MCF 10A (cell line): ENCODE measurements at regions not wholly inside any gene's neighbourhood (a gene's known extent, or its start where the extent isn't known, plus 50 kb on each side); places are given as distances from the start of the nearest gene placed in this dataset.

ENCODE experiments used
- BruUV-seq: library from RNA; stranded (reverse); fragments of 400-500 nt; replicated peaks from 2 replicates; lab custom pipeline; 2021; lab: Mats Ljungman, UMichigan
- CTCF ChIA-PET: fragments of 300-600 bp; sonication (Branson Sonifier 250); formaldehyde crosslinking; extraction: SDS; loops from one replicate; lab custom pipeline; 2021; ENCODE audit warnings: antibody characterized with exemption, inconsistent platforms; lab: Yijun Ruan, JAX
- POLR2A ChIA-PET: fragments of 300-600, 350-650 bp; sonication (Branson Sonifier 250); formaldehyde crosslinking; extraction: SDS; loops from one replicate; lab custom pipeline; 2020; ENCODE audit warnings: antibody characterized with exemption, inconsistent platforms; lab: Yijun Ruan, JAX
- DNase-seq: peaks from one replicate; pipeline ENCODE4 v3.0.0-alpha.2; 2018; ENCODE audit not compliant: unreplicated experiment
- H3K27ac Mint-ChIP-seq: one replicate; pipeline ENCODE4 v1.8.0; 2022; ENCODE audit warnings: mild to moderate bottlenecking, low read depth, mixed read lengths; ENCODE audit not compliant: unreplicated experiment
- H3K27me3 Mint-ChIP-seq: one replicate; pipeline ENCODE4 v1.8.0; 2022; ENCODE audit warnings: mixed read lengths; ENCODE audit not compliant: insufficient read depth, unreplicated experiment
- H3K36me3 Mint-ChIP-seq: one replicate; pipeline ENCODE4 v1.8.0; 2022; ENCODE audit warnings: mild to moderate bottlenecking, moderate library complexity, mixed read lengths; ENCODE audit not compliant: insufficient read depth, unreplicated experiment
- H3K4me1 Mint-ChIP-seq: one replicate; pipeline ENCODE4 v1.8.0; 2022; ENCODE audit warnings: mixed read lengths; ENCODE audit not compliant: insufficient read depth, unreplicated experiment
- H3K4me3 Mint-ChIP-seq: one replicate; pipeline ENCODE4 v1.8.0; 2022; ENCODE audit warnings: mild to moderate bottlenecking, moderate library complexity, mixed read lengths; ENCODE audit not compliant: unreplicated experiment
- H3K9me3 Mint-ChIP-seq: one replicate; pipeline ENCODE4 v1.8.0; 2022; ENCODE audit warnings: mixed read lengths; ENCODE audit not compliant: unreplicated experiment
- intact Hi-C: fragments of 100-400 bp; cut with micrococcal nuclease; formaldehyde crosslinking; loops from 2 replicates; pipeline ENCODE4 v1.14.1; 2022
- TF ChIP-seq, protein P1 (sequence below): fragments of 200-600 bp; IDR thresholded peaks from one replicate; pipeline ENCODE4 v1.8.0; 2022; ENCODE audit warnings: antibody characterized with exemption, mild to moderate bottlenecking; ENCODE audit not compliant: unreplicated experiment

DNA sequence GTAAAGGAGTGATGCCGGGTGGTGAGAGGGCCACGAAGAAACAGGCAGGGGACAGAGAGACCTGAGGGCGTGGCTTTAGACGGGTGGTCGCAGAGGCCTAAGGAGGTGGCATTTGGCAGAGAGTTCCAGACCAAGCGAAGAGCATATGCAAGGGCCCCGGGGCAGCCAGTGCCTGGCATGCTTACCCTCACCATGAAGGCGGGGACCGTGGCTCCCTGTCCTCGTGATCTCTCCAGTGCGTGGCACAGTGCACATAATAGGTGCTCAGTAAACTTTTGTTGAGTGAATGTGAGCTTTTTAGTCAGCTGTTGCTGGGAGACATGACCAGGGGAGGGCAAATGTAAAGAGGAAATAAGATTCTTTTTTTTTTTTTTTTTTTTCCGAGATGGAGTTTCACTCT lies 245.6 kb upstream of the GSE1 start:
- H3K4me3 Mint-ChIP-seq, result no peak overlapping the region
- no peaks in the 10 kb centered on the region for H3K9me3 Mint-ChIP-seq
- peaks cover 48% of the 10 kb centered on the region for H3K4me1 Mint-ChIP-seq
- TF ChIP-seq, protein P1, sequence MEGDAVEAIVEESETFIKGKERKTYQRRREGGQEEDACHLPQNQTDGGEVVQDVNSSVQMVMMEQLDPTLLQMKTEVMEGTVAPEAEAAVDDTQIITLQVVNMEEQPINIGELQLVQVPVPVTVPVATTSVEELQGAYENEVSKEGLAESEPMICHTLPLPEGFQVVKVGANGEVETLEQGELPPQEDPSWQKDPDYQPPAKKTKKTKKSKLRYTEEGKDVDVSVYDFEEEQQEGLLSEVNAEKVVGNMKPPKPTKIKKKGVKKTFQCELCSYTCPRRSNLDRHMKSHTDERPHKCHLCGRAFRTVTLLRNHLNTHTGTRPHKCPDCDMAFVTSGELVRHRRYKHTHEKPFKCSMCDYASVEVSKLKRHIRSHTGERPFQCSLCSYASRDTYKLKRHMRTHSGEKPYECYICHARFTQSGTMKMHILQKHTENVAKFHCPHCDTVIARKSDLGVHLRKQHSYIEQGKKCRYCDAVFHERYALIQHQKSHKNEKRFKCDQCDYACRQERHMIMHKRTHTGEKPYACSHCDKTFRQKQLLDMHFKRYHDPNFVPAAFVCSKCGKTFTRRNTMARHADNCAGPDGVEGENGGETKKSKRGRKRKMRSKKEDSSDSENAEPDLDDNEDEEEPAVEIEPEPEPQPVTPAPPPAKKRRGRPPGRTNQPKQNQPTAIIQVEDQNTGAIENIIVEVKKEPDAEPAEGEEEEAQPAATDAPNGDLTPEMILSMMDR, result no peak
- intact Hi-C loops, result no loop called here
- CTCF ChIA-PET, result interaction anchor here (0.7 to 7.4 kb wide), 3 partner anchors 30 to 62 kb away, joined by 3 to 50 read pairs (median 3); no protein-coding TSS in a partner anchor
- no peak overlapping the region for H3K27ac Mint-ChIP-seq
- DNase-seq, result no peak
- no TSS peak for BruUV-seq
- no peaks in the 10 kb centered on the region for H3K27me3 Mint-ChIP-seq
- peaks cover 5% of the 10 kb centered on the region for H3K36me3 Mint-ChIP-seq
- POLR2A ChIA-PET, result interaction anchor here (0.7 to 1.8 kb wide), 2 partner anchors 8 to 24 kb away, joined by 3 to 7 read pairs; no protein-coding TSS in a partner anchor

DNA sequence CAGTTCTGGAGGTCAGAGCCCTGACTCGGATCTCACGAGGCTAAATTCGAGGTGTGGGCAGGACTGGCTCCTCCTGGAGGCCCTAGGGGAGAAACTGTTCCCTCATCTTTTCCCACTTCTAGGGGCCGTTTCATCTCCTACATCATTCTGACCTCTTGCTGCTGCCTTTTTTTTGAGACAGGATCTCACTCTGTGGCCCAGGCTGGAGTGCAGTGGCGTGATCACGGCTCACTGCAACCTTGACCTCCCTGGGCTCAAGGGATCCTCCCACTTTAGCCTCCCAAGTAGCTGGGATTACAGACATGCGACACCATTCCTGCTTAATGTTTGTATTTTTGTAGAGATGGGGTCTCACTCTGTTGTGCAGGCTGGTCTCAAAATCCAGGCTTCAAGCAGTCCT lies 244.1 kb upstream of the GSE1 start:
- POLR2A ChIA-PET, result interaction anchor here (1.4 to 5.0 kb wide), 2 partner anchors 27 to 242 kb away, joined by 5 to 30 read pairs; no protein-coding TSS in a partner anchor

DNA sequence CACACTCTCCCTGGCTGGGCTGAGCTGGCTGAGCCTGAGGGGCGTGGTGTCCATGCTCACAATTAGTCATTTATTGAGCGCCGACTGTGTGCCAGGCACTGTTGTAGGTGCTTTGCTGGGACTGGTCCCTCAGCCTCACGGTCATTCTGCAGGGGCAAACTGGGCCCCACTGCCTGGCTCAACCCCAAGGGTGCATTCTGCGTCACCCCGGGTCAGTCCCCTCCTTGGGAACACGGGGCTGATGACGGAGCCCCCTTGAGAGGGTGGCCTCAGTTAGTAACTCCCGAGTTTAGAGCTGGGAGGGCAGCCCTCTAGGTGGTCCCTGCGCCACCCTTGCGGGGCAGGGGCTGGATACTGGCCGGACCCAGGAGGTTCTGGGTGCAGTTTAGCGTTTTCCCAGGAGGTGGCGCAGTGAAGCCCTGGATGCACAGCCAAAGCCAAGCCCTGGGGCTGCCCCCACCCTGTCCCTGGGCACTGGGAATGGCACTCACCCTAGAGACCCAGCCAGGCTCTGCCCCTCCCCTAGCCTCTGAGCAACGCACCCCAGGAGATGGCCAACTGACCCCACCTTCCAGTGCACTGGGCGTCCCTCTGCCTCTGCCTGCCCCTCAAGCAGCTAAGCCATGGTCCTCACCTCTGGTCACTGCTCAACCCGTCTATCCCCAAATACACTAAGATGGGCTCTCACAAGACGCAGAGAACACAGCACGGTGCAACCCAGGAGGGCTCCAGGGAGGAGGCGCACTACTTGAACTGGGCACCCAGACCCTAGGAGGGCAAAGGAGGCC lies 243.2 kb upstream of the GSE1 start:
- H3K4me1 Mint-ChIP-seq, result peaks cover 61% of the 10 kb centered on the region
- no peaks in the 10 kb centered on the region for H3K27me3 Mint-ChIP-seq
- H3K4me3 Mint-ChIP-seq, result peak overlapping the region; percentile 60
- TF ChIP-seq, protein P1, result peak; percentile 83
- peak; percentile 76 for DNase-seq
- H3K36me3 Mint-ChIP-seq, result no peaks in the 10 kb centered on the region
- BruUV-seq, result no TSS peak
- ChIA-PET POLR2A (interaction anchor here (0.8 to 5.0 kb wide), 5 partner anchors 10 to 241 kb away, joined by 3 to 30 read pairs (median 5); no protein-coding TSS in a partner anchor), CTCF (interaction anchor here (0.6 to 7.4 kb wide), 20 partner anchors 14 to 309 kb away, joined by 3 to 50 read pairs (median 3); no protein-coding TSS in a partner anchor)
- H3K9me3 Mint-ChIP-seq, result no peaks in the 10 kb centered on the region
- H3K27ac Mint-ChIP-seq, result no peak overlapping the region
- intact Hi-C loops, result loop anchor here (1.0 to 2.0 kb wide), 4 partner anchors 26 to 240 kb away; no protein-coding TSS in a partner anchor

More for the DNA sequence above, 244.1 kb upstream of the GSE1 start:
- H3K36me3 Mint-ChIP-seq, result no peaks in the 10 kb centered on the region
- intact Hi-C loops, result no loop called here
- TF ChIP-seq, protein P1, result no peak
- no peaks in the 10 kb centered on the region for H3K27me3 Mint-ChIP-seq
- DNase-seq, result no peak
- BruUV-seq, result no TSS peak
- H3K4me3 Mint-ChIP-seq, result no peak overlapping the region
- no peaks in the 10 kb centered on the region for H3K9me3 Mint-ChIP-seq
- peaks cover 61% of the 10 kb centered on the region for H3K4me1 Mint-ChIP-seq
- CTCF ChIA-PET, result interaction anchor here (0.6 to 7.4 kb wide), 12 partner anchors 13 to 254 kb away, joined by 3 to 50 read pairs (median 4); no protein-coding TSS in a partner anchor
- no peak overlapping the region for H3K27ac Mint-ChIP-seq

DNA sequence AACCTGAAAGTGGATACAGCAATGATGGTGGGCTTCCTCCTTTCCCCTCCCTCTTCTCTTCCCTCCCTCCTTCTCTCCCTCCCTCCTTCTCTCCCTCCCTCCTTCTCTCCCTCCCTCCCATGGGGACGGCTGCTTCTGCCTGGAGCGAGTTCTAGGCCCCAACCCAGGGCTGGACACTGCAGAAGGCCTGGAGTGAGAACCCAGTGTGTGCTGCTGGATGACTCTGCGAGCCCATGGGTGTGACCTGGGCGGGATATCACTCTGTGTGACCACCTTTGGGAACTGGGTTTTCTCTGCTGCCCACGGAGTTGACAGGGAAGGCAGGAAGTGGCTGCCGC lies 242.6 kb upstream of the GSE1 start:
- no peaks in the 10 kb centered on the region for H3K27me3 Mint-ChIP-seq

More for the DNA sequence above, 242.6 kb upstream of the GSE1 start:
- BruUV-seq, result no TSS peak
- H3K27ac Mint-ChIP-seq, result no peak overlapping the region
- TF ChIP-seq, protein P1, result no peak
- DNase-seq, result no peak
- peaks cover 56% of the 10 kb centered on the region for H3K4me1 Mint-ChIP-seq
- no peaks in the 10 kb centered on the region for H3K36me3 Mint-ChIP-seq
- intact Hi-C loops, result loop anchor here (1.0 to 2.0 kb wide), 4 partner anchors 26 to 240 kb away; no protein-coding TSS in a partner anchor
- ChIA-PET POLR2A (interaction anchor here (0.7 to 5.0 kb wide), 8 partner anchors 10 to 376 kb away, joined by 3 to 30 read pairs (median 4); partner anchors contain the start of gene GSE1), CTCF (interaction anchor here (0.6 to 7.4 kb wide), 15 partner anchors 13 to 309 kb away, joined by 3 to 50 read pairs (median 4); no protein-coding TSS in a partner anchor)
- peak overlapping the region; percentile 60 for H3K4me3 Mint-ChIP-seq
- no peaks in the 10 kb centered on the region for H3K9me3 Mint-ChIP-seq
